CD14-positive monocyte (primary cell): ENCODE measurements at regions not wholly inside any gene's neighbourhood (a gene's known extent, or its start where the extent isn't known, plus 50 kb on each side); places are given as distances from the start of the nearest gene placed in this dataset.

Experiments
- DNase-seq, 3 donors: peaks; one replicate each; pipeline ENCODE4 v3.0.0-alpha.2; 2011 to 2022
- H2AFZ ChIP-seq: 2 replicates; pipeline ENCODE4 v1.6.0; 2012; ENCODE audit warnings: mild to moderate bottlenecking, low read depth, low read length, inconsistent platforms; ENCODE audit not compliant: insufficient read depth, poor library complexity, severe bottlenecking
- H3K27ac ChIP-seq, 2 donors: 1 replicate in 1 of 2; 2 replicates in 1 of 2; pipeline ENCODE4 v1.5.1; 2012 to 2013; ENCODE audit warnings: low read length in 2 of 2, control low read depth in 1 of 2, inconsistent platforms in 1 of 2, low read depth in 1 of 2, mild to moderate bottlenecking in 1 of 2
- H3K27me3 ChIP-seq, 2 donors: one replicate each; pipeline versions ENCODE4 v1.6.0 to v1.6.1; 2011 to 2013; ENCODE audit warnings: low read length in 2 of 2; ENCODE audit not compliant: control insufficient read depth in 2 of 2, insufficient read depth in 2 of 2
- H3K36me3 ChIP-seq, 2 donors: replicated peaks in 1 of 2; 1 replicate in 1 of 2; 2 replicates in 1 of 2; pipeline versions ENCODE4 v1.5.1 to v1.6.1; 2012 to 2013; ENCODE audit warnings: low read length in 2 of 2, control low read depth in 1 of 2, inconsistent platforms in 1 of 2, mild to moderate bottlenecking in 1 of 2; ENCODE audit not compliant: insufficient read depth in 2 of 2, control insufficient read depth in 1 of 2
- H3K4me1 ChIP-seq, 2 donors: 1 replicate in 1 of 2; 2 replicates in 1 of 2; pipeline versions ENCODE4 v1.5.1 to v1.6.1; 2012 to 2013; ENCODE audit warnings: low read length in 2 of 2, control low read depth in 1 of 2, inconsistent platforms in 1 of 2, mild to moderate bottlenecking in 1 of 2, moderate library complexity in 1 of 2; ENCODE audit not compliant: insufficient read depth in 2 of 2, control insufficient read depth in 1 of 2
- H3K4me2 ChIP-seq: replicated peaks from 2 replicates; pipeline ENCODE3; 2012; ENCODE audit warnings: low read length, moderate library complexity, mild to moderate bottlenecking; ENCODE audit not compliant: poor library complexity, severe bottlenecking; ENCODE audit errors: extremely low read depth
- H3K4me3 ChIP-seq, 3 experiments: fragments of 200-600 bp in 1 of 3; sonication (generic) in 1 of 3; replicated peaks in 1 of 3; 1 replicate in 2 of 3; 2 replicates in 1 of 3; pipeline ENCODE4 v1.5.1; 2011 to 2013; ENCODE audit warnings: low read length in 3 of 3, mild to moderate bottlenecking in 3 of 3, control low read depth in 2 of 3, low read depth in 2 of 3, inconsistent platforms in 1 of 3, moderate library complexity in 1 of 3
- H3K79me2 ChIP-seq: 2 replicates; pipeline ENCODE4 v1.6.0; 2012; ENCODE audit warnings: mild to moderate bottlenecking, control low read depth, inconsistent platforms, low read length, moderate library complexity; ENCODE audit not compliant: insufficient read depth
- H3K9ac ChIP-seq: 2 replicates; pipeline ENCODE4 v1.6.0; 2017; ENCODE audit warnings: low read length, mild to moderate bottlenecking; ENCODE audit not compliant: insufficient read depth, poor library complexity, severe bottlenecking
- H3K9me3 ChIP-seq, 2 donors: replicated peaks in 1 of 2; 1 replicate in 1 of 2; 2 replicates in 1 of 2; pipeline versions ENCODE4 v1.5.1 to v1.6.1; 2012 to 2013; ENCODE audit warnings: low read length in 2 of 2, control low read depth in 1 of 2; ENCODE audit not compliant: control insufficient read depth in 1 of 2, insufficient read depth in 1 of 2
- H4K20me1 ChIP-seq: 2 replicates; pipeline ENCODE4 v1.6.0; 2012; ENCODE audit warnings: mild to moderate bottlenecking, low read length, control low read depth, moderate library complexity; ENCODE audit not compliant: insufficient read depth
- H3K27ac Mint-ChIP-seq, 7 donors: one replicate each; pipeline ENCODE4 v1.8.0; 2020; ENCODE audit warnings: mild to moderate bottlenecking in 7 of 7, mixed read lengths in 7 of 7, moderate library complexity in 6 of 7, inconsistent platforms in 2 of 7
- H3K27me3 Mint-ChIP-seq, 3 donors: one replicate each; pipeline ENCODE4 v1.8.0; 2021 to 2022; ENCODE audit warnings: low read depth in 3 of 3, mild to moderate bottlenecking in 3 of 3, mixed read lengths in 3 of 3, moderate library complexity in 3 of 3, inconsistent platforms in 1 of 3
- H3K36me3 Mint-ChIP-seq, 2 donors: one replicate each; pipeline ENCODE4 v1.8.0; 2020; ENCODE audit warnings: mixed read lengths in 2 of 2, inconsistent platforms in 1 of 2, mild to moderate bottlenecking in 1 of 2
- H3K4me1 Mint-ChIP-seq: one replicate; pipeline ENCODE4 v1.8.0; 2020; ENCODE audit warnings: mild to moderate bottlenecking, mixed read lengths
- H3K4me3 Mint-ChIP-seq, 2 donors: one replicate each; pipeline ENCODE4 v1.8.0; 2020; ENCODE audit warnings: mild to moderate bottlenecking in 2 of 2, mixed read lengths in 2 of 2, moderate library complexity in 1 of 2
- H3K9me3 Mint-ChIP-seq, 7 donors: one replicate each; pipeline ENCODE4 v1.8.0; 2020 to 2022; ENCODE audit warnings: mixed read lengths in 7 of 7, mild to moderate bottlenecking in 6 of 7, moderate library complexity in 6 of 7, inconsistent platforms in 2 of 7
- WGBS: methylation state at CpG from one replicate; pipeline ENCODE4 v1.1.5; 2013; ENCODE audit warnings: missing lambda C conversion rate; ENCODE audit not compliant: insufficient coverage; 5-methylcytosine and 5-hydroxymethylcytosine counted together
- intact Hi-C, 2 donors: fragments of 100-400 bp; cut with micrococcal nuclease; formaldehyde crosslinking; loops; one replicate each; pipeline versions ENCODE4 v1.15.0 to v1.15.1; 2023
- TF ChIP-seq, protein P1 (sequence below): fragments of 200-600 bp; IDR thresholded peaks from one replicate; pipeline ENCODE4 v1.8.0; 2022; ENCODE audit warnings: antibody characterized with exemption, mild to moderate bottlenecking

DNA sequence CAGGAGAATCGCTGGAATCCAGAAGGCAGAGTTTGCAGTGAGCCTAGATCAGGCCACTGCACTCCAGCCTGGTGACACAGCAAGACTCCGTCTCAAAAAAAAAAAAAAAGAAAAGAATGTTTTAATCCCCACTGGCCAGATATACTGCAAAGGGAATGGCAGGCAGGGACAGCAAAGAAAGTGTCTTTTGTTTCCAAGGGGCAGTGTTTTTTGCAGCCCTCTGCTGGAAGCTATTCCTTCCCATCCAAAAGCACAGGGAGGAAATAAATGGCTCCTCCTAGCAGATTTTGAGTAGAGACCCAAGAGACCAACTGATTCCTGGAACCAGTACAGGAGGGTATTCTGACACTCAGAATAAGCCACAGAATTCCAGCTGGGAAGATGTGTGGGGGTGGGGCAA is 112.5 kb upstream of the STMND1 start:
- DNase-seq = no peak
- Mint-ChIP-seq H3K4me1 (peaks cover 16% of the 10 kb centered on the region), H3K27me3 (peaks cover 4 to 15% (median 12%) of the 10 kb centered on the region in 3 donors), H3K36me3 (no peaks in the 10 kb centered on the region), H3K4me3 (no peak overlapping the region), H3K27ac (no peak overlapping the region), H3K9me3 (peaks cover 12 to 18% (median 15%) of the 10 kb centered on the region in 7 donors)
- TF ChIP-seq, protein P1, sequence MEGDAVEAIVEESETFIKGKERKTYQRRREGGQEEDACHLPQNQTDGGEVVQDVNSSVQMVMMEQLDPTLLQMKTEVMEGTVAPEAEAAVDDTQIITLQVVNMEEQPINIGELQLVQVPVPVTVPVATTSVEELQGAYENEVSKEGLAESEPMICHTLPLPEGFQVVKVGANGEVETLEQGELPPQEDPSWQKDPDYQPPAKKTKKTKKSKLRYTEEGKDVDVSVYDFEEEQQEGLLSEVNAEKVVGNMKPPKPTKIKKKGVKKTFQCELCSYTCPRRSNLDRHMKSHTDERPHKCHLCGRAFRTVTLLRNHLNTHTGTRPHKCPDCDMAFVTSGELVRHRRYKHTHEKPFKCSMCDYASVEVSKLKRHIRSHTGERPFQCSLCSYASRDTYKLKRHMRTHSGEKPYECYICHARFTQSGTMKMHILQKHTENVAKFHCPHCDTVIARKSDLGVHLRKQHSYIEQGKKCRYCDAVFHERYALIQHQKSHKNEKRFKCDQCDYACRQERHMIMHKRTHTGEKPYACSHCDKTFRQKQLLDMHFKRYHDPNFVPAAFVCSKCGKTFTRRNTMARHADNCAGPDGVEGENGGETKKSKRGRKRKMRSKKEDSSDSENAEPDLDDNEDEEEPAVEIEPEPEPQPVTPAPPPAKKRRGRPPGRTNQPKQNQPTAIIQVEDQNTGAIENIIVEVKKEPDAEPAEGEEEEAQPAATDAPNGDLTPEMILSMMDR = no peak
- H3K79me2 ChIP-seq = no peaks in the 10 kb centered on the region
- H3K4me2 ChIP-seq = no peak overlapping the region
- H3K27ac ChIP-seq = no peak overlapping the region
- intact Hi-C loops = no loop called here
- peaks cover 5 to 14% of the 10 kb centered on the region in 2 donors for H3K9me3 ChIP-seq
- 100% methylated on average over 1 of the region's 2 CpGs for WGBS
- H3K9ac ChIP-seq = no peak overlapping the region
- H3K4me1 ChIP-seq = peaks cover 12 to 16% of the 10 kb centered on the region in 2 donors
- no peak overlapping the region for H3K4me3 ChIP-seq
- no peaks in the 10 kb centered on the region for H4K20me1 ChIP-seq
- no peak overlapping the region for H2AFZ ChIP-seq
- H3K36me3 ChIP-seq = no peaks in the 10 kb centered on the region
- H3K27me3 ChIP-seq = peaks cover 0 to 2% of the 10 kb centered on the region in 2 donors

DNA sequence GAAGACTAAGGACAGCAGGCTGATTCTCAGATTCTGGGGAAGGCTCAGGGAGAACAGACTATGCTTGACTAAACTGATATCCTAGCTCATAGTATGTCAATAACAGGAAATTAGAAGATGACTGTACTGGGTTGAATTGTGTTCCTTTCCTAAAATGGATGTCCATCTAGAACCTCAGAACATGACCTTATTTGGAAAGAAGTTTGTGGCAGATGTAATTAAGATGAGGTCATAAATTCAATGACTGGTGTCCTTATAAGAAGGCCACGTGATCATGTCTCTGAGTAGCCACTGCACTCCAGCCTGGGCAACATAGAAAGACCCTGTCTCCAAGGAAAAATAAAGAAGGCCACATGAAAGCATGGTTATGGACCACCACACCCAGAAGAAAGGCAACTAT is 113.9 kb upstream of the STMND1 start:
- peaks cover 12 to 18% (median 15%) of the 10 kb centered on the region in 7 donors for H3K9me3 Mint-ChIP-seq

More for the DNA sequence above, 113.9 kb upstream of the STMND1 start:
- no peak overlapping the region for H3K4me2 ChIP-seq
- peaks cover 4 to 12% (median 7%) of the 10 kb centered on the region in 3 donors for H3K27me3 Mint-ChIP-seq
- no peak overlapping the region for H3K4me3 ChIP-seq
- H3K36me3 ChIP-seq = no peaks in the 10 kb centered on the region
- no peak overlapping the region for H3K4me3 Mint-ChIP-seq
- WGBS = 100% methylated on average over 1 of the region's 1 CpG
- H3K27me3 ChIP-seq = peaks cover 0 to 2% of the 10 kb centered on the region in 2 donors
- no peaks in the 10 kb centered on the region for H3K36me3 Mint-ChIP-seq
- H3K9me3 ChIP-seq = peaks cover 5 to 14% of the 10 kb centered on the region in 2 donors
- TF ChIP-seq, protein P1 = no peak
- H3K4me1 Mint-ChIP-seq = peaks cover 18% of the 10 kb centered on the region
- no peak overlapping the region for H2AFZ ChIP-seq
- H3K79me2 ChIP-seq = no peaks in the 10 kb centered on the region
- no peak overlapping the region for H3K27ac ChIP-seq
- peaks cover 12 to 16% of the 10 kb centered on the region in 2 donors for H3K4me1 ChIP-seq
- no peak overlapping the region for H3K27ac Mint-ChIP-seq
- no peak overlapping the region for H3K9ac ChIP-seq
- DNase-seq = no peak
- intact Hi-C loops = no loop called here
- H4K20me1 ChIP-seq = no peaks in the 10 kb centered on the region
